K562 (cell line): ENCODE measurements at regions not wholly inside any gene's neighbourhood (a gene's known extent, or its start where the extent isn't known, plus 50 kb on each side); places are given as distances from the start of the nearest gene placed in this dataset.

Source experiments
- AFF4 ChIP-seq: sonication (generic); formaldehyde crosslinking; IDR thresholded peaks from 2 replicates; pipeline ENCODE4 v1.8.0; 2023; ENCODE audit warnings: mild to moderate bottlenecking, missing genetic modification reagents
- BRD4 ChIP-seq: fragments of 200-600 bp; sonication (generic); IDR thresholded peaks from 2 replicates; pipeline ENCODE4 v1.6.1; 2017; ENCODE audit warnings: inconsistent platforms
- NR3C1 ChIP-seq: sonication (generic); formaldehyde crosslinking; IDR thresholded peaks from 2 replicates; pipeline ENCODE4 v1.8.1; 2022; ENCODE audit warnings: missing genetic modification reagents
- RAD21 ChIP-seq, 2 experiments: fragments of 250-450 bp in 1 of 2; fragments of 450-650 bp in 1 of 2; sonication (Bioruptor Pico) in 1 of 2; formaldehyde crosslinking in 1 of 2; IDR thresholded peaks in 1 of 2; conservative IDR thresholded peaks in 1 of 2; 2 replicates each; pipeline versions ENCODE4 v1.4.0 to v1.8.0; 2020 to 2022; ENCODE audit warnings: mild to moderate bottlenecking in 2 of 2, moderate library complexity in 1 of 2
- TF ChIP-seq, protein P1 (sequence below): sonication (generic); IDR thresholded peaks from 2 replicates; pipeline ENCODE4 v1.6.1; 2016
- TF ChIP-seq, protein P2 (sequence below): fragments of 450-650 bp; formaldehyde crosslinking; IDR thresholded peaks from 2 replicates; pipeline ENCODE4 v1.4.0; 2020; ENCODE audit warnings: mild to moderate bottlenecking, moderate library complexity

DNA sequence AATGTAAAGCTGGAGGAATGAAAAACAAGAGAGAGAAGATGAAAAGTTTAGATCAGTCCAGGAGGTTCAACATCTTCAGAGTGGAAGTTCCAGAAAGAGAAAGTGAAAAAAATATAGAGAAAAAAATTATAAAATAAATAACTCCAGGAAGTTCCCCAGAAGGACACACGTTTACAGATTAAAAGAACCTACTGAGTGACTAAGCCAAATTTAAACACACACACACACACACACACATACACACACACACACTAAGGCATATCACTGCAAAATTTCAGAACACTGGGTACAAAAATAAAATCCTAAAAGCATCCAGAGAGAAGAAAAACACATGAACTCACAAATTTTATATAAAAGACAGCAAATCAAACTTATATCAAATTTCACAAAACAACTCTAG is 85.9 kb upstream of the PMAIP1 start (continued):
- TF ChIP-seq AFF4 (no peak), NR3C1 (no peak), BRD4 (no peak), RAD21 (CRISPR knock-in tag; conservative IDR thresholded peaks at IDR 0.05 in 1 of 2, IDR thresholded peaks at IDR 0.05 in 1 of 2) (no peak)
- TF ChIP-seq, protein P1, sequence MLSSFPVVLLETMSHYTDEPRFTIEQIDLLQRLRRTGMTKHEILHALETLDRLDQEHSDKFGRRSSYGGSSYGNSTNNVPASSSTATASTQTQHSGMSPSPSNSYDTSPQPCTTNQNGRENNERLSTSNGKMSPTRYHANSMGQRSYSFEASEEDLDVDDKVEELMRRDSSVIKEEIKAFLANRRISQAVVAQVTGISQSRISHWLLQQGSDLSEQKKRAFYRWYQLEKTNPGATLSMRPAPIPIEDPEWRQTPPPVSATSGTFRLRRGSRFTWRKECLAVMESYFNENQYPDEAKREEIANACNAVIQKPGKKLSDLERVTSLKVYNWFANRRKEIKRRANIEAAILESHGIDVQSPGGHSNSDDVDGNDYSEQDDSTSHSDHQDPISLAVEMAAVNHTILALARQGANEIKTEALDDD: no peak
- TF ChIP-seq, protein P2, sequence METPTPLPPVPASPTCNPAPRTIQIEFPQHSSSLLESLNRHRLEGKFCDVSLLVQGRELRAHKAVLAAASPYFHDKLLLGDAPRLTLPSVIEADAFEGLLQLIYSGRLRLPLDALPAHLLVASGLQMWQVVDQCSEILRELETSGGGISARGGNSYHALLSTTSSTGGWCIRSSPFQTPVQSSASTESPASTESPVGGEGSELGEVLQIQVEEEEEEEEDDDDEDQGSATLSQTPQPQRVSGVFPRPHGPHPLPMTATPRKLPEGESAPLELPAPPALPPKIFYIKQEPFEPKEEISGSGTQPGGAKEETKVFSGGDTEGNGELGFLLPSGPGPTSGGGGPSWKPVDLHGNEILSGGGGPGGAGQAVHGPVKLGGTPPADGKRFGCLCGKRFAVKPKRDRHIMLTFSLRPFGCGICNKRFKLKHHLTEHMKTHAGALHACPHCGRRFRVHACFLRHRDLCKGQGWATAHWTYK (CRISPR knock-in tag): no peak
